IMR-90 (cell line): ENCODE measurements at regions not wholly inside any gene's neighbourhood (a gene's known extent, or its start where the extent isn't known, plus 50 kb on each side); places are given as distances from the start of the nearest gene placed in this dataset.

Experiments
- ATAC-seq: fragments of 200-7000 bp; cut with Tn5 transposase; 2 replicates; pipeline ENCODE4 v1.9.1; 2020; ENCODE audit warnings: low read depth, mild to moderate bottlenecking, moderate library complexity
- BruUV-seq: library from RNA; stranded (reverse); fragments of 400-500 nt; replicated peaks from 2 replicates; lab custom pipeline; 2021; lab: Mats Ljungman, UMichigan
- CTCF ChIA-PET: fragments of 300-600 bp; formaldehyde crosslinking; extraction: SDS; loops from one replicate; lab custom pipeline; 2021; ENCODE audit warnings: antibody characterized with exemption; lab: Yijun Ruan, JAX
- POLR2A ChIA-PET: fragments of 300-600 bp; sonication (Branson Sonifier 250); formaldehyde crosslinking; loops from one replicate; lab custom pipeline; 2022; ENCODE audit warnings: antibody characterized with exemption; ENCODE audit not compliant: unreplicated experiment; lab: Charles Lee
- DNase-seq: peaks from one replicate; pipeline ENCODE4 v3.0.0; 2013
- H2AFZ ChIP-seq: replicated peaks from 2 replicates; pipeline ENCODE3; 2013; ENCODE audit warnings: low read length, mild to moderate bottlenecking; ENCODE audit not compliant: poor library complexity
- H2AK5ac ChIP-seq: 2 replicates; pipeline ENCODE4 v1.6.1; 2013; ENCODE audit warnings: low read depth, low read length, inconsistent platforms
- H2AK9ac ChIP-seq: replicated peaks from 2 replicates; pipeline ENCODE3; 2013; ENCODE audit warnings: mild to moderate bottlenecking, low read depth, low read length, moderate library complexity; ENCODE audit not compliant: poor library complexity
- H2BK120ac ChIP-seq: 2 replicates; pipeline ENCODE4 v1.6.1; 2013; ENCODE audit warnings: low read depth, low read length, inconsistent platforms
- H2BK15ac ChIP-seq: 3 replicates; pipeline ENCODE4 v1.6.1; 2013; ENCODE audit warnings: low read depth, low read length, inconsistent platforms
- H2BK20ac ChIP-seq: 2 replicates; pipeline ENCODE4 v1.6.1; 2013; ENCODE audit warnings: low read depth, mild to moderate bottlenecking, inconsistent platforms, low read length, moderate library complexity
- H2BK5ac ChIP-seq: 2 replicates; pipeline ENCODE4 v1.6.1; 2013; ENCODE audit warnings: mild to moderate bottlenecking, low read depth, low read length, inconsistent platforms; ENCODE audit not compliant: poor library complexity, severe bottlenecking
- H3K14ac ChIP-seq: replicated peaks from 2 replicates; pipeline ENCODE4 v1.6.1; 2013; ENCODE audit warnings: low read depth, low read length, inconsistent platforms
- H3K18ac ChIP-seq: 2 replicates; pipeline ENCODE4 v1.6.1; 2013; ENCODE audit warnings: low read depth, low read length, control low read depth
- H3K23ac ChIP-seq: 2 replicates; pipeline ENCODE4 v1.6.1; 2013; ENCODE audit warnings: low read depth, low read length, inconsistent platforms
- H3K27ac ChIP-seq: 2 replicates; pipeline ENCODE4 v1.5.1; 2013; ENCODE audit warnings: mild to moderate bottlenecking, control low read depth, low read length; ENCODE audit not compliant: insufficient read depth
- H3K27me3 ChIP-seq: 2 replicates; pipeline ENCODE4 v1.6.1; 2013; ENCODE audit warnings: low read length; ENCODE audit not compliant: control insufficient read depth, insufficient read depth
- H3K36me3 ChIP-seq: 2 replicates; pipeline ENCODE4 v1.6.1; 2013; ENCODE audit warnings: low read length, mixed read lengths; ENCODE audit not compliant: control insufficient read depth, insufficient read depth
- H3K4ac ChIP-seq: 2 replicates; pipeline ENCODE4 v1.6.1; 2013; ENCODE audit warnings: low read depth, low read length, inconsistent platforms
- H3K4me1 ChIP-seq: 2 replicates; pipeline ENCODE4 v1.6.1; 2013; ENCODE audit warnings: low read length, mixed read lengths; ENCODE audit not compliant: control insufficient read depth, insufficient read depth
- H3K4me2 ChIP-seq: 2 replicates; pipeline ENCODE4 v1.6.1; 2013; ENCODE audit warnings: low read depth, mild to moderate bottlenecking, control low read depth, low read length, moderate library complexity
- H3K4me3 ChIP-seq: 2 replicates; pipeline ENCODE4 v1.5.1; 2013; ENCODE audit warnings: low read depth, mild to moderate bottlenecking, control low read depth, low read length, moderate library complexity; ENCODE audit not compliant: insufficient read depth
- H3K56ac ChIP-seq: 2 replicates; pipeline ENCODE4 v1.6.1; 2013; ENCODE audit warnings: low read length, inconsistent platforms; ENCODE audit not compliant: insufficient read depth; ENCODE audit errors: extremely low read depth
- H3K79me1 ChIP-seq, 2 experiments: 2 replicates each; pipeline ENCODE4 v1.6.1; 2013; ENCODE audit warnings: low read length in 2 of 2, inconsistent platforms in 1 of 2, low read depth in 1 of 2
- H3K9ac ChIP-seq: 2 replicates; pipeline ENCODE4 v1.6.1; 2013; ENCODE audit warnings: low read depth, low read length, control low read depth
- H3K9me1 ChIP-seq: 2 replicates; pipeline ENCODE4 v1.6.1; 2013; ENCODE audit warnings: low read length, inconsistent platforms; ENCODE audit not compliant: insufficient read depth
- H3K9me3 ChIP-seq: 2 replicates; pipeline ENCODE4 v1.6.1; 2013; ENCODE audit warnings: low read length; ENCODE audit not compliant: control insufficient read depth, insufficient read depth
- H4K20me1 ChIP-seq: 2 replicates; pipeline ENCODE4 v1.6.1; 2013; ENCODE audit warnings: low read length, inconsistent platforms; ENCODE audit not compliant: insufficient read depth
- H4K5ac ChIP-seq: 2 replicates; pipeline ENCODE4 v1.6.1; 2013; ENCODE audit warnings: mild to moderate bottlenecking, low read depth, low read length, control low read depth
- H4K8ac ChIP-seq, 2 experiments: 2 replicates each; pipeline ENCODE4 v1.6.1; 2013; ENCODE audit warnings: low read depth in 2 of 2, low read length in 2 of 2, control low read depth in 1 of 2, inconsistent platforms in 1 of 2
- H4K91ac ChIP-seq: 2 replicates; pipeline ENCODE4 v1.6.1; 2013; ENCODE audit warnings: low read depth, low read length, inconsistent platforms; ENCODE audit not compliant: insufficient read depth
- BHLHE40 ChIP-seq: fragments of 150-350 bp; IDR thresholded peaks from 2 replicates; pipeline ENCODE4 v1.6.1; 2016; ENCODE audit warnings: mild to moderate bottlenecking, low read depth, low read length
- CEBPB ChIP-seq: IDR thresholded peaks from 2 replicates; pipeline ENCODE4 v1.6.1; 2012; ENCODE audit warnings: low read depth, low read length, improper control_type of control experiment
- CHD1 ChIP-seq: IDR thresholded peaks from 2 replicates; pipeline ENCODE4 v1.6.1; 2012; ENCODE audit warnings: low read depth, low read length, improper control_type of control experiment
- CTCF ChIP-seq: conservative IDR thresholded peaks from 2 replicates; pipeline ENCODE4 v1.5.1; 2012; ENCODE audit warnings: mild to moderate bottlenecking, low read depth, low read length, improper control_type of control experiment
- FOS ChIP-seq: fragments of 150-350 bp; IDR thresholded peaks from 2 replicates; pipeline ENCODE4 v1.6.1; 2016; ENCODE audit warnings: low read depth, low read length
- MAFK ChIP-seq: IDR thresholded peaks from 2 replicates; pipeline ENCODE4 v1.6.1; 2012; ENCODE audit warnings: low read depth, low read length, improper control_type of control experiment
- MAZ ChIP-seq: IDR thresholded peaks from 2 replicates; pipeline ENCODE4 v1.6.1; 2012; ENCODE audit warnings: low read depth, mild to moderate bottlenecking, low read length, improper control_type of control experiment, moderate library complexity, borderline replicate concordance
- MXI1 ChIP-seq: IDR thresholded peaks from 2 replicates; pipeline ENCODE4 v1.6.1; 2012; ENCODE audit warnings: low read depth, mild to moderate bottlenecking, low read length, moderate library complexity, borderline replicate concordance
- NFE2L2 ChIP-seq: fragments of 150-350 bp; IDR thresholded peaks from 2 replicates; pipeline ENCODE4 v1.6.1; 2016; ENCODE audit warnings: low read depth, mild to moderate bottlenecking, low read length
- POLR2A ChIP-seq: IDR thresholded peaks from 2 replicates; pipeline ENCODE4 v1.6.1; 2012; ENCODE audit warnings: mild to moderate bottlenecking, low read depth, low read length
- RCOR1 ChIP-seq: IDR thresholded peaks from 2 replicates; pipeline ENCODE4 v1.6.1; 2012; ENCODE audit warnings: mild to moderate bottlenecking, low read length, improper control_type of control experiment; ENCODE audit not compliant: insufficient replicate concordance
- RFX5 ChIP-seq: IDR thresholded peaks from 2 replicates; pipeline ENCODE4 v1.8.0; 2012; ENCODE audit warnings: low read depth, mild to moderate bottlenecking, low read length, moderate library complexity
- SMC3 ChIP-seq: fragments of 150-350 bp; IDR thresholded peaks from 2 replicates; pipeline ENCODE4 v1.6.1; 2016; ENCODE audit warnings: low read depth, mild to moderate bottlenecking, antibody characterized with exemption, low read length, moderate library complexity
- WGBS, 2 experiments: methylation state at CpG; one replicate each; pipeline versions ENCODE4 v1.1.5 to v1.1.7; 2013; ENCODE audit warnings: missing lambda C conversion rate in 2 of 2; ENCODE audit not compliant: insufficient read length in 1 of 2; ENCODE audit errors: extremely low coverage in 2 of 2; 5-methylcytosine and 5-hydroxymethylcytosine counted together
- dilution Hi-C: fragments of 300-500 bp; cut with HindIII; formaldehyde crosslinking; loops from one replicate; pipeline ENCODE4 v1.14.3; 2018; ENCODE audit warnings: low sequenced_read_pairs; ENCODE audit not compliant: unreplicated experiment
- in situ Hi-C: fragments of 300-500 bp; cut with MboI; formaldehyde crosslinking; loops from 3 replicates; pipeline ENCODE4 v1.14.3; 2019; ENCODE audit warnings: low sequenced_read_pairs, inconsistent platforms, mixed read lengths
- intact Hi-C: fragments of 100-400 bp; cut with micrococcal nuclease; formaldehyde crosslinking; loops from 2 replicates; pipeline ENCODE4 v1.10.0; 2022
- TF ChIP-seq, protein P1 (sequence below): fragments of 150-350 bp; IDR thresholded peaks from 2 replicates; pipeline ENCODE4 v1.6.1; 2017; ENCODE audit warnings: mild to moderate bottlenecking, antibody characterized with exemption, low read length, low read depth
- TF ChIP-seq, protein P2 (sequence below): fragments of 150-350 bp; IDR thresholded peaks from 2 replicates; pipeline ENCODE4 v1.6.1; 2016; ENCODE audit warnings: low read depth, mild to moderate bottlenecking, low read length, moderate library complexity, borderline replicate concordance

GRCh38 chr3:22568285-22568684 is 634.8 kb upstream of the UBE2E2 start:
- no peak for DNase-seq
- Histone ChIP-seq H3K4ac (no peak overlapping the region), H3K27me3 (no peaks in the 10 kb centered on the region), H4K5ac (no peak overlapping the region), H4K8ac (no peak overlapping the region), H2BK5ac (no peak overlapping the region), H3K27ac (no peak overlapping the region), H3K56ac (no peak overlapping the region), H2AK5ac (no peak overlapping the region), H3K9me3 (no peaks in the 10 kb centered on the region), H3K4me3 (no peak overlapping the region), H2BK15ac (no peak overlapping the region), H3K4me1 (no peaks in the 10 kb centered on the region), H3K4me2 (no peak overlapping the region), H2BK20ac (no peak overlapping the region), H2BK120ac (no peak overlapping the region), H4K91ac (no peak overlapping the region), H2AFZ (no peak overlapping the region), H3K18ac (no peak overlapping the region), H3K23ac (no peak overlapping the region), H3K9me1 (no peaks in the 10 kb centered on the region), H3K36me3 (no peaks in the 10 kb centered on the region), H2AK9ac (no peak overlapping the region), H3K9ac (no peak overlapping the region), H3K14ac (no peak overlapping the region), H3K79me1 (no peaks in the 10 kb centered on the region), H4K20me1 (no peaks in the 10 kb centered on the region)
- no peak for ATAC-seq
- intact Hi-C loops (no loop called here), dilution Hi-C loops (no loop called here), in situ Hi-C loops (loop anchor here (25.0 kb wide), 1 partner anchor 394 kb away; no protein-coding TSS in a partner anchor)
- ChIA-PET POLR2A (no interaction called here), CTCF (no interaction called here)
- no peak for TF ChIP-seq FOS
- TF ChIP-seq CTCF: no peak
- TF ChIP-seq RFX5: no peak
- TF ChIP-seq, protein P1, sequence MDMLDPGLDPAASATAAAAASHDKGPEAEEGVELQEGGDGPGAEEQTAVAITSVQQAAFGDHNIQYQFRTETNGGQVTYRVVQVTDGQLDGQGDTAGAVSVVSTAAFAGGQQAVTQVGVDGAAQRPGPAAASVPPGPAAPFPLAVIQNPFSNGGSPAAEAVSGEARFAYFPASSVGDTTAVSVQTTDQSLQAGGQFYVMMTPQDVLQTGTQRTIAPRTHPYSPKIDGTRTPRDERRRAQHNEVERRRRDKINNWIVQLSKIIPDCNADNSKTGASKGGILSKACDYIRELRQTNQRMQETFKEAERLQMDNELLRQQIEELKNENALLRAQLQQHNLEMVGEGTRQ: no peak
- no peak for TF ChIP-seq POLR2A
- TF ChIP-seq MAFK: no peak
- no peak for TF ChIP-seq BHLHE40
- TF ChIP-seq, protein P2, sequence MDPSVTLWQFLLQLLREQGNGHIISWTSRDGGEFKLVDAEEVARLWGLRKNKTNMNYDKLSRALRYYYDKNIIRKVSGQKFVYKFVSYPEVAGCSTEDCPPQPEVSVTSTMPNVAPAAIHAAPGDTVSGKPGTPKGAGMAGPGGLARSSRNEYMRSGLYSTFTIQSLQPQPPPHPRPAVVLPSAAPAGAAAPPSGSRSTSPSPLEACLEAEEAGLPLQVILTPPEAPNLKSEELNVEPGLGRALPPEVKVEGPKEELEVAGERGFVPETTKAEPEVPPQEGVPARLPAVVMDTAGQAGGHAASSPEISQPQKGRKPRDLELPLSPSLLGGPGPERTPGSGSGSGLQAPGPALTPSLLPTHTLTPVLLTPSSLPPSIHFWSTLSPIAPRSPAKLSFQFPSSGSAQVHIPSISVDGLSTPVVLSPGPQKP: no peak
- no peak for TF ChIP-seq CEBPB
- no peak for TF ChIP-seq MAZ
- no peak for TF ChIP-seq MXI1
- TF ChIP-seq NFE2L2: no peak
- no peak for TF ChIP-seq SMC3
- no peak for TF ChIP-seq CHD1
- no peak for TF ChIP-seq RCOR1
- WGBS, 2 experiments: no CpG with 5 or more reads among the region's 1 CpG
- no TSS peak for BruUV-seq
